ENCODE measurements at regions not wholly inside any gene's neighbourhood (a gene's known extent, or its start where the extent isn't known, plus 50 kb on each side); places are given as distances from the start of the nearest gene placed in this dataset.

- TF ChIP-seq POLR2A (IDR thresholded peaks at IDR 0.05) (no peak), POLR2AphosphoS5 (IDR thresholded peaks at IDR 0.05) (no peak), EP300 (IDR thresholded peaks at IDR 0.05) (no peak)
Measured at GRCh38 chr13:86559901-86560300, 760.7 kb upstream of the SLITRK6 start.

Measured in sigmoid colon (tissue), 4 donors.